ENCODE measurements at regions not wholly inside any gene's neighbourhood (a gene's known extent, or its start where the extent isn't known, plus 50 kb on each side); places are given as distances from the start of the nearest gene placed in this dataset.

DNA sequence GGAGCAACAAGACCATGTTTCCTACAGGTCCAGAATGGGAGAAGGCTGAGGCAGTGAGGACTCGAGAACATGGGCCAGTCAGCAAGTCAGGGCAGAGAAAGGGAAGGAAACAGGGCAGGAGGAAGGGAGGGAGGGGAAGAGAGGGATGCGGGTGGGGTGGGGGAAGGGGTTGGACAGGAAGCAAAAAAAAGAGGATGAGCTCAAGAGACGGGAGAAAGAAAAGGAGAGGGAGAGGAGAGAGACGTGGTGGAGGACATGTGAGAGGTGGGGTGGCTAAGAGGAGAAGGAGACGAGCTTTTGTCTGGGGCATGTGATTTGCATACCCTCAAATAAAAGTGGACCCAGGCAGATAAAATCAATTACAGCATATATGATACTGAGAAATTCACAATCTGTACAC, 389.5 kb upstream of the B3GAT1 start:
- no peaks in the 10 kb centered on the region for H3K4me1 ChIP-seq (replicated peaks)
- DNase-seq (ENCODE audit: low spot score), result no peak
- TF ChIP-seq CTCF (IDR thresholded peaks at IDR 0.05) (no peak), POLR2AphosphoS5 (IDR thresholded peaks at IDR 0.05) (no peak), POLR2A (IDR thresholded peaks at IDR 0.05) (no peak)
- H3K4me3 ChIP-seq, result no peak overlapping the region
- H3K27ac ChIP-seq, result no peak overlapping the region
- no peaks in the 10 kb centered on the region for H3K9me3 ChIP-seq
- H3K27me3 ChIP-seq (replicated peaks; ENCODE audit: insufficient read depth), result peaks cover 5% of the 10 kb centered on the region
- H3K36me3 ChIP-seq, result no peaks in the 10 kb centered on the region
- intact Hi-C loops (cut with DNase I), result loop anchor here (10.0 kb wide), 1 partner anchor 387 kb away; the partner anchor contains the start of gene B3GAT1
- WGBS, result 4% methylated on average over 5 of the region's 5 CpGs

GRCh38 chr11:134800826-134801225, 388.8 kb upstream of the B3GAT1 start:
- Histone ChIP-seq H3K4me3 (no peak overlapping the region), H3K9me3 (no peaks in the 10 kb centered on the region), H3K27ac (no peak overlapping the region), H3K4me1 (replicated peaks) (no peaks in the 10 kb centered on the region), H3K36me3 (no peaks in the 10 kb centered on the region), H3K27me3 (replicated peaks; ENCODE audit: insufficient read depth) (peaks cover 5% of the 10 kb centered on the region)
- intact Hi-C loops (cut with DNase I), result loop anchor here (10.0 kb wide), 1 partner anchor 386 kb away; the partner anchor contains the start of gene B3GAT1
- no peak for DNase-seq (ENCODE audit: low spot score)
- WGBS, result 54% methylated on average over 11 of the region's 11 CpGs
- no peak for TF ChIP-seq CTCF (IDR thresholded peaks at IDR 0.05)
- TF ChIP-seq POLR2AphosphoS5 (IDR thresholded peaks at IDR 0.05), result no peak
- no peak for TF ChIP-seq POLR2A (IDR thresholded peaks at IDR 0.05)

DNA sequence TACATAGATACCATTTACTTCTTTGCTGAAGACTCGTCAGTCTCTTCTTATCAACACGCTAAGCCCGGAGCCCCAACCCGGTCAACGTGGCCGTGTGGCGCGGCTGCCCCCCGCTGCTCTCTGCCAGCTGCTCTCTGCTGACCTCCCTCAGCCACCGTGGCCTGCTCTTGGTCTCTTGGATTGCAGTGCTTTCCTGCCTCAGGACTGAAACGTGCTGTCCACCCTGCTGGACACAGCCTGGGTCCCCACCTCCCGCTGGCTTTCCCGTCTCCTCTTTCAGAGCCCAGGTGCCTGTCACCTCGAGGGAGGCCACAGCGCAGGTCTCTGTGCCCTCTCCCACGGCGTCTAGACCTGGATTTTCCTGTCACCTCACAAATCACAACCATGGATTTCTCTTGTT, 388.1 kb upstream of the B3GAT1 start:
- intact Hi-C loops (cut with DNase I), result loop anchor here (10.0 kb wide), 1 partner anchor 385 kb away; the partner anchor contains the start of gene B3GAT1
- H3K36me3 ChIP-seq, result no peaks in the 10 kb centered on the region
- no peak overlapping the region for H3K27ac ChIP-seq
- H3K9me3 ChIP-seq, result no peaks in the 10 kb centered on the region
- no peak for TF ChIP-seq POLR2AphosphoS5 (IDR thresholded peaks at IDR 0.05)
- TF ChIP-seq POLR2A (IDR thresholded peaks at IDR 0.05), result no peak
- TF ChIP-seq CTCF (IDR thresholded peaks at IDR 0.05), result no peak
- peaks cover 5% of the 10 kb centered on the region for H3K27me3 ChIP-seq (replicated peaks; ENCODE audit: insufficient read depth)
- no peak overlapping the region for H3K4me3 ChIP-seq
- no peaks in the 10 kb centered on the region for H3K4me1 ChIP-seq (replicated peaks)
- 87% methylated on average over 17 of the region's 17 CpGs for WGBS
- DNase-seq (ENCODE audit: low spot score), result no peak

DNA sequence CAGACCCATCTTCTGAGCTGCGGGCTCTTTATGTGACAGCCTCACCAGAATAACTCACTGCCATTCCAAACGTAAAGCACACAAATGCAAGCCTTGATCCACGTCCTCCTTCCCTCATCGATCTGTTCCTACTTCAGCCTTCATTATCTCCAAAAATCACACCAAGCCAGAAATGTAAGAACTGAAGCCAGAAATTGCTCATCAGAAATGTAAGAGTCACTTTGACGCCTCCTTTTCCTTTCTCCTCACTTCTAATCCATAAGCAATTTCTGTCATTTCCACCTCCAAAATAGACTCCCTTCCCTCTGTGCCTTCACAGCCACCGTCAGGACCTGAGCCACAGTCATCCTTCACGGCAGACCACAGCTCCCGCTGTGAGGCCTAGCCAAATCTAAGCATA, 387.3 kb upstream of the B3GAT1 start:
- no peak for DNase-seq (ENCODE audit: low spot score)
- intact Hi-C loops (cut with DNase I), result no loop called here
- H3K27ac ChIP-seq, result no peak overlapping the region
- no peak overlapping the region for H3K4me3 ChIP-seq
- WGBS, result 65% methylated on average over 8 of the region's 8 CpGs
- no peak for TF ChIP-seq CTCF (IDR thresholded peaks at IDR 0.05)
- TF ChIP-seq POLR2A (IDR thresholded peaks at IDR 0.05), result no peak
- TF ChIP-seq POLR2AphosphoS5 (IDR thresholded peaks at IDR 0.05), result no peak
- no peaks in the 10 kb centered on the region for H3K9me3 ChIP-seq
- H3K27me3 ChIP-seq (replicated peaks; ENCODE audit: insufficient read depth), result peaks cover 3% of the 10 kb centered on the region
- H3K4me1 ChIP-seq (replicated peaks), result no peaks in the 10 kb centered on the region
- H3K36me3 ChIP-seq, result no peaks in the 10 kb centered on the region

DNA sequence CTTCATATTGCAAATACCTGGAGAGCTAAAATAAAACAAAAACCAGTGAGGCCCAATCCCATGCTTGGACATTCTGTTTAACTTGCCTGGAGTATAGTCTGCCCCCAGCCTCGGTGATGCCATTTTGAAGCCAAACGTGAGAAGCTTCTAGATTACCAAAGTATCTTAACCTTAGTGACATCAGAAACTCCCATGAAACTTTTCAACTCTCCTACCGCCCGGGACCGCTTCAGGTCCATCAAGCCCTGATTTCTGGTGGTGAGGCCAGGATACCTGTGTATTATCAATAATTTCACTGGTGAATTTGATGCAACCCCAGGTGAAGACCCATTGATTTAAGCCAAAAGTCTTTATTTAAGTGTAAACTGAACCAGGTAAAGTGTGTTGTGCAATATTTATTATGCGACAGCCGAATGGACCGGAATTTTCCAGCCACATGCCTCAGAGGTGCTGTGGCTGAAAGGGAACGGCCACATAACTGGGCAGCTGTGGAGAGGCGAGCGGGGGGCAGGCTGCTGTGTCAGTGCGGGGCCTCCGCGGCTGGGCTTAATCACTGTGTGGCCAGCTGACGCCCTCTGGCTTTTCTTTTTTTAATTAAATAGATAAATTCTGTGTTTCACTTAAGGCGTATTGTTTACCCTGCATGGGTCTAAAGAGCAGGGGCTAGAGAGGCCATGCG, 385.5 kb upstream of the B3GAT1 start:
- no peaks in the 10 kb centered on the region for H3K36me3 ChIP-seq
- H3K27me3 ChIP-seq (replicated peaks; ENCODE audit: insufficient read depth), result peaks cover 2% of the 10 kb centered on the region
- TF ChIP-seq CTCF (IDR thresholded peaks at IDR 0.05) (no peak), POLR2A (IDR thresholded peaks at IDR 0.05) (no peak), POLR2AphosphoS5 (IDR thresholded peaks at IDR 0.05) (no peak)
- H3K4me1 ChIP-seq (replicated peaks), result no peaks in the 10 kb centered on the region
- intact Hi-C loops (cut with DNase I), result no loop called here
- DNase-seq (ENCODE audit: low spot score), result no peak
- H3K4me3 ChIP-seq, result no peak overlapping the region
- no peaks in the 10 kb centered on the region for H3K9me3 ChIP-seq
- WGBS, result 85% methylated on average over 17 of the region's 17 CpGs
- H3K27ac ChIP-seq, result no peak overlapping the region

Measured in prostate gland (tissue), 2 donors.